Stimulated activated CD8-positive, alpha-beta memory T cell treated with anti-CD3 and anti-CD28 coated beads, Interleukin-4, amount 100 ng/mL, for 4 hours (primary cell): ENCODE measurements at regions not wholly inside any gene's neighbourhood (a gene's known extent, or its start where the extent isn't known, plus 50 kb on each side); places are given as distances from the start of the nearest gene placed in this dataset.

Experiments used
- DNase-seq, 2 donors: peaks; one replicate each; pipeline ENCODE4 v3.0.0-alpha.2; 2020; ENCODE audit warnings: low read depth in 2 of 2, low spot score in 1 of 2

DNA sequence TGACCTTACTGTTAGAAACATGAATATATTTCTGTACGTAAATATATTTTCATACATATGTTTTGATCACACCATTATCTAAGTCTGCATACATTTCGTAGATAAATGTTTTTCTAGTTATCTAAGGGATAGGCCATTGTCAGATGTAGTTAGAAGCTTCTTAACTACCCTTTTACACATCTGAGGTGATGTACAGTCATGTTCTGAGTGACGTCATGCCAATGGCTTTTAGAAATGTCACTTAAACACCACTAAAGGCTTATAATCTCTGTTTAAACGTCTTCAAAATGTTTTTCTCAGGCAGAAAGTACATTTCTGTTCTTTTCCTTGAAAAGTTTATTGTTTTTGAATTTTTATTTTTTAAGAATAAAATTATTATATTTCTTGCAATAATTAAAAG is 781.9 kb downstream of the MRPL39 start:
- no peak for DNase-seq

DNA sequence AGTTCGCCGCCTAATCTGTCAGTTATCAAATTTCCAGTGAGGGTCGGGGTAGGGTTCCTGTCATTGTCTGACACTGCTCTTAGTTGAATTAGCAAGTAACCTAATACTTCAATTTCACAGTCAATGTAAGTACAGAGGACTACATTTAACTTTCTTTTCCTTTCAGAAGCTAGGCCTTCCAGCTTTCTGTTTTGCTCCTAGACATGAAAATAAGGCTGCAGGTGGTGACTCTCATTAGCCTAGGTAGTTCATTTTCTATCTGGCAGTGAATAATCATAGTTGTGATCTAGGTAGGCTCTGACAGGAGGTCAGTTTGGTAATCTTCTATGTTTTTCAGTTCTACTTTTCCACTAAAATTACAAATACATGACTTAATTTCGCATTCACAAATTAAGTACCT is 783.1 kb downstream of the MRPL39 start:
- no peak for DNase-seq

DNA sequence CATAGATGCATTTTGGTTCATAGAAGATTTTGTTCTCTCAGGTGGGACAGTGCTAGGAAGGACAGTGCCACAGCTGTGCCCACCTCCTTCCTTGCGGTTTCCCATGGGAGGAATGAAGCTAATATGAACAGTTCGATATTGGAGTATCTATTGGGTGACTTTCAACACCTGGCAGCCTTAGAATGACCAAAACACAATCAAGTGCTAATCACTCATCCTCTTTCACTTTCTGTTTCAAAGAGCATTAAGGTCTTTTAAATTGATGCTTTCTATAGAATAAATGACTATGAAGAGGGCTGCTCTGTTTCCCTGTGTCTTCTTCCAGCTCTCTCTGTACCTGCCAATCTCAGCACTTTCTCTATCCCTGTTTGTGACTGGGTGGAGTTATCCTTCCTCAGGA is 784.0 kb downstream of the MRPL39 start:
- no peak for DNase-seq

DNA sequence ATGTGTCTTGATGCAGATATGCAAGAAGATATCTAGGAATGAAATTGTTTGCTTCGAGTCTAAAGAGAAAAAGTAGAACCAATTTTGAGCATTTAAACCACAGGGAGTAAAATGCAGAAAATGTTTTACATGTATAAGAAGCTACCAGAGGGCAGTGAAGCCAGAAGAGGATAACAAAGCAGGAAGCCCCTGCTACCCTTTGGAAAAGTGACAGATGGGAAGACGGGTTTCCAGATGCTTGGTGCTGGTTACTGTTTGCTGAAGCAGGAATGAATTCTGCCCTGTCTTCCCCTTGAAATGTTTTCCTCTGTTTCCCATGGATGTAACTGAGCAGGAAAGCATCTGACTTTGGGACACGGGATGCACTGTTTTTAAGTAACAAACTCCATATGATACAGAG is 822.2 kb downstream of the MRPL39 start:
- no peak for DNase-seq

DNA sequence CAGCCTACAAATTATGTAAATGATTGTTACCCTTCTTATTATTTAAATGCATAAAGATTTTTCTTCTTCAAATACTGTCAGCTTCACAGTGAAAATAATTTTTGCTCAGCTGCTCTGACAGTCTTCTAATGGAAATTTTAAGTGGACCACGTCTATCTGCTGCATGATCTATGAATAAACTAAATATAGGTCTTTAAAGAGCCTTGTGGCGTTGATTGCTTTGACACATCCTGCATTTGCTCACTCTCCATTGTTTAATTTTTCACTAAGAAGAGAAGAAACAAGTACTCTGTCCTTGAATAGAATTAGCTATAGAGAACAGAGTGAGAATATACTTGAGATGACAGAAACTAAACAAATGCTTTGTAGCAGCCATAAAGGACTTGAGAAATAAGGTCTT is 826.1 kb downstream of the MRPL39 start:
- no peak for DNase-seq

- no peak for DNase-seq
Measured at GRCh38 chr21:24759348-24760075, 847.8 kb downstream of the MRPL39 start.

DNA sequence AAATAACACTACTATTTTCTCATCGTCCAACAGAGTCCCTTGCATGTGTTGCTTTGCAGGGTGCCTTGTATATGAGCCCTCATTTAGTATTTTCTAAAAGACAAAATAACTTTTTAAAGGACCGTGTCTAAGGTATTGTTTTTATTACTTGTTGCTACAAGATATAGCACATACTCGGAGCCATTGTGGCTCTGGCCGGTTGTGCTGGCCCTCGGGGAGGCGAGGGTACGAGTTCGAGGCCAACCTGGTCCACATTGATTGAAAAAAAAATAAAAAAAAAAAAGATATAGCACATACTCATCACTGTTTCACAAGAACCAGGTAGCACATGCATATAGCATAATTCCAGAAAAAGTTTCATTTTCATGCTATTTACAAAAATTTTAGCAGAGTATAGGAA is 869.2 kb downstream of the MRPL39 start:
- DNase-seq: no peak

DNA sequence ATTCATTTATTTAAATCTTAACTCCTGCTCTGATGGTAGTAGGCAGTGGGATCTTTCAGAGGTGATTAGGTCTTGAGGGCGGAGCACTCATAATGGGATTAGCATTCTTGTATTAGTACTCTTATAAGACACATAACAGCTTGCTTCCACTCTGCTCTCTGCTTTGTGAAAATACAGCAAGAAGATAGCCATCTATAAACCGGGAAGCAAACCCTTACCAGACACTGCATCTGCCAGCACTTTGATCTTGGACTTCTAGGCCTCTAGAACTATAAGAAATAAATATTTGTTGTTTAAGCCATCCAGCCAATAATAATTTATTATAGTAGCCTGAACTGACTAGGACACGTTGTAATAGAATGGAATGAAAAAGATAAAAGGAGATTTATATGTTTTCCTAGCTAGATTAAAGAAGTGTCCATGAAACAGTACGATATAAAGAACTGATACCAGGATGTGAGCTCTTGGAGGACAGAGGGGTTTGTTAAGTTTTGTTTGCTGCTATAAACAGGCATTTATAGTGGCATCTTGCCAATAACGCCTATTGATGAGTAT is 869.9 kb downstream of the MRPL39 start:
- no peak for DNase-seq

DNA sequence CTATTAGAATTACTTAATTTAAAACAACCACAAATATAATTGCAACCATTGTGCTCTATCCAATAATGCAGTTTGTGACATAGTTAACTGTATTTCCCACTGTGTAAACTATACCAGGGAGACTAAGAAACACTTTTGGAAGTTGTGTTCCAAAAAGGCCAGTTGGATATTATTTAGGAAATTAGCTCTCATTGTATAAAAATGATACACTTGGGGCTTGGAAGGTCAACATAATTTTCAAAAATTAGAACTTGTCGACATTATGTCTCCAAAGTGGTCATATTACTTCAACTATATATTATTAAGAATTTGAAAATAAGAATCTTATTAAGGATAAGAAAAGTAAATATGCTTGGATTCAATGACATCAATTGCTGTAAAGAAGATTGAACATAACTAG is 876.6 kb downstream of the MRPL39 start:
- DNase-seq: no peak

DNA sequence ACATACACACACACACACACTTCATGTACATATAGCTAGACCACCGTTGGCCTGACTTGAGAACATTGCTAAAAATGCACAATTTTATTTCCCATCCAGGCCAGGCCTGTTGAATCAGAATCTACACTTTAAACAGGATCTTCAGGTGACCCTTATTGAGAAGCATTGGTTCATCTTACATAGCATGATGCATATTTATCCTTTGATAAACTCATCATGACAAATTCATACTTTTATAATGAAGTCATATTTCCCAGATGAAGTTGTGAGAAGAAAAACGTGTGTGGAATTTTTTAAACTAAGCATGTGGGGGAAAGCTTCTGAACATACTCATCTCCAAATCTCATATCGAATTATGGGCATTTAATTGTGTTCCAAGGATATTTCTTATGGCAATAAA is 877.7 kb downstream of the MRPL39 start:
- DNase-seq: no peak

DNA sequence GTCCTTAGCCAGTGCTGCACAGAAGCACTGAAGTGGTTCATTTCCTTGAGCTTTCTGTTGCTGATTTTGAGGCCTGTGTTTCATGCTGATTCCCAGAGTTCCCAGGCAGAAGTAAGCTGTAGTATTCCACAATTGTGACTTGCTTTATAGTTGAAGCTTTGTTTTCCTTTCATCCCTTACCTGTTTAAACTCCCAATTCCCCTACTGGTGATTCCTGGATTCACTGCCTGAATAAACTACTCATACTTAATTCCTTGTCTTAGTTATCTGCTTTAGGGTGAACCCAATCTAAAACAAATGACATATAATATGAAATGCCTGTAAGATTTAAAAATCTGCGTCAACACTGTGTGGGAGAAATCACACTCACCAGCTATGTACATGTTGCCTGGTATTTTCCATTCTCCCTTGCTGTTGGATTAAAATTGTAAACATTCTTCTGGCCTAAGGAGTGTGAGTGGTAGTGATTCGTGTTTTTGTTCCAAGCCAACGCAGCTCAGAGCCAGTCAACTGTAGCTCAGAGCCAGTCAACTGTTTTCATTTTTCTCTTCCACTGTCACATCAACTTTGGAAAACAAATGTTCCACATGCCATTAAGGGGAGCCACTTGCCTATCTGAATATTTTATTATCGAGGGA is 879.4 kb downstream of the MRPL39 start:
- DNase-seq: no peak

DNA sequence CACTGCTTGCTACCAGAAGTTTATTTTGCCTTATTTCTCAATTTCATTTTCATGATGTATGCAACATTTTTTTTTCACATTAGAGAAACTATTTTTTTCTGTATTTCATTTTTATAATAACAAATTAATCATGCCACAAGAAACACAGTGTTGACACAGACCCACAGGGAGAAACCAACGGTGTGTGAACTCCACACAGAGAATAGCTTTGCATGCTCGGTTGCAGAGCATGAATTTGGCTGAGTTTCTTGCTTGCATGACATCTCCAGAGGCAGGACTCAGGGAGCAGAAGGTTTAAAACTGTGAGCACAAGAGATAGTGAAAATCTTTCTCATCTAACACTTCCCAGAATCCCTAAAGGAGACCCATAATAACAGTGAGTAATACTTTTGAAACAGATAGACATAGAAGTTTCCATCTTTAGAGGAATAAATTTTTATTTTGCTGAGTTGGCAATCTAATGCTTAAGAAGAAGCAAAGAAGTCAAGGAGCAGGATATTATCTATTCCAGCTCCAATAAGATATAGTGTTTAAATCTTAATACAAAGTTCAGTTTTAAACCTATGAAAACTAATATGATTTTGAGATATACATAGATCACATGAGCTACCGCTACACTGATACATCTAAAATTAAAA is 890.9 kb downstream of the MRPL39 start:
- DNase-seq: no peak

DNA sequence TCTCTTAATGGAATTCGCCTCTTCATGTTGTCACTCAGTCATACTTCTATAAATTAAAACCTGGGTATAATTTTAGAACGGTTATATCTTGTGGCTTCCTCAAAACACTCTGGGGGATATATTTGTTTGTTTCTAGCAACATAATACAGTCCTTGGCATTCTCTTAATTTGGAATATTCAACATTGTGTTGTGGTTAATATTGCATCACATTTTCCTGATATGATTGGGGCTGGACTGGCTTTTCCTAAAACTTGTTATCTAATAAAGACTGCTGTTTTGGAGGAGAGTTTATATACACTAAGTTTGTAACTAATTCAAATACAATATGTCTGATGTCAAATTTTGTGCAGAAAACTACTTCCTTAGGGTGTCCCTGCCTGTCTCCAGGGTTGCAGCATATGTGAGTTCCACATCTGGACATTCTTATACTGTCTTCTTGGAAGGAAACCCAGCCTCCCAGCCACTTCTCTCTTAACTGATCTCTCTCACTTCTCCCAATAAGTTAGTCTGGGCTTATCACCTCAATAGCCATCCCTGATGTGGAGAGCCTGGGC is 892.6 kb downstream of the MRPL39 start:
- DNase-seq: no peak

DNA sequence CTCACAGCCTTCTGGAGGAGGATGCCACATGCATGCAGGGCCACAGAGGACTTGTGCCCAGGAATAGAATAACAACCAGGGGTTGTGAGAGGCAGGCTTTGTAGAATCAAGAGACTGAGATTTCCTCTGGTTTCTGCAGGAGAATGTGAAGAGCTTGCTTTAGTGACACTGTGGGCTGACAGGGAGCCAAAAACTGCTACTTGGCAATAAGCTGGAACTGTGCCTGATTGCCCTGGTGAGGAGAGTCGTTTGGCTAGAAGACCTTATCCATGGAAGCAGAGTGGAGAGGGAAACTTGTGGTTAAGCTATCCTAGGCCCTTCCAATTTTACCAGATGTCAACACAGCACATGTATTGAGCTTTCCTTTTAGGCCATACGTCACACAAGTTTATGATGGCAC is 902.1 kb downstream of the MRPL39 start:
- no peak for DNase-seq

GRCh38 chr21:24693779-24694178 is 913.5 kb downstream of the MRPL39 start:
- DNase-seq: no peak

DNA sequence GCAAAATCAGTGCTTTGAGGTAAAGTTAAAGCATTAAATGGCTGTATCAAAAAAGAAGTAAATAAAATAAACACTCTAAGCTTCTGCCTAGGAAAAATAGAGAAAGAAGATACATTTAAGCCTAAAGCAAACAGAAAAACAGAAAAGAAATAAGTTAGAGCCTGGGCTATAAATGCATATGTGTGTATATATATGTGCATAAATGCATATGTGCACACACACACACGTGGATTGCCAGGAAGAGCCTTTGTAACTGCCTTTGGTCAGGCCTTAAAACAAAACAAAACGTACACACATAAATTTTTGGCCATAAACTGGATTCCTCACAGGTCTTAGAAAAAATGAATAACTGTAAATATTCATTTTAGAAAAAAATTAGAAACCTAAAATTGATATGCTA is 925.8 kb downstream of the MRPL39 start:
- DNase-seq: no peak

DNA sequence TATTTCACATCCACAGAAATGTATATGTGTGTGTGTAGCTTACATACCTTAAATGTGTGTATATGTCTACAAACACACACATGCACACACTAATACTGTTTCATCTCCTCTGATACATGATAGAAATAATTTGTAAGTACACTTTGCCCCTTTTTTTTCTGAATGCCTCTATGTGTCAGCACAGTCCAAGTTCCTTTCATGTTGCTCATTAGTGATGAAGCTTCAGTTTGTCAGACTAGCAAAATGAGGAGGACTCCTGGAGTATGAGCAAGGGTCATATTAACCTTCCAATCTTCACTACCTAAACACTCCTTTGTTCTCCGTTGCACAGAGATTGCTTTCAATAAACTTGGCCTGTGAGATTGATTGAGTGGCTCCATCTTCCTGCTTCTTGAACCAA is 935.4 kb downstream of the MRPL39 start:
- DNase-seq: no peak

DNA sequence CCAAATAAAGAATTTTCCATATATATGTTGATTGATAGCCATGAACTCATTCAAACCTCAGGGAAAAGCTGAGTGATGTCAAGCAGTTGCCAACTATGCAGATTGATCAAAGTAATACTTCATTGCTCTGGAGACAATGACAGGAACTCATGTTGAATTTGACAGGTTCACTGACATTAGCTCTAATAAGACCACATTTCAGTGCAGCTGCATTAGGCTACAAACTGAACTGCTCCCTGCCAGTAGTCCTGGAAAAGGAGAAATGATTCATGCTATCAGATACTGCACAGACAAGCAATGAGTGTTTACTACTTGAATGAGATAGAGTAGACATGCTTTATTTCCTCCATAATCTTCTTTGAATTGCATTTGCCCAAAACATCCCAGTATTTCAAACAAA is 948.4 kb downstream of the MRPL39 start:
- no peak for DNase-seq

GRCh38 chr21:24658026-24658425 is 949.3 kb downstream of the MRPL39 start:
- DNase-seq: no peak

DNA sequence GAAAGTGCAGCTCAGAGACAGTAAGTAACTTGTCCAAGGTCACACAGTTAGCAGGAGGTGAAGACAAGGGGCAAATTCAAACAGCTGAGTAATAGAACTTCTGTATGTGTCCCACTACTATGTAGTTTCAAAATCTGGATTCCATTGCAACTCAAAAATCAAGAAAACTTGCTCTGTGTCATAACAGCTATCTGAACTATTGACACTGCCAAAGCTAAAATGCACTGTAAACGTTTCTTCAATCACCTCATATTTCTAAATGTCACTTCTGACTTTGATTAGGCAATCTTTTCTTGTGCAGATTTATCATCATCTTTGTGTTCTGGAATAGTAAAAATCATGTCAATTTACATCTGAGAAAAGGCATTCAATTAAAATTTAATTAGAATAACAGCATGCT is 957.6 kb downstream of the MRPL39 start:
- no peak for DNase-seq

DNA sequence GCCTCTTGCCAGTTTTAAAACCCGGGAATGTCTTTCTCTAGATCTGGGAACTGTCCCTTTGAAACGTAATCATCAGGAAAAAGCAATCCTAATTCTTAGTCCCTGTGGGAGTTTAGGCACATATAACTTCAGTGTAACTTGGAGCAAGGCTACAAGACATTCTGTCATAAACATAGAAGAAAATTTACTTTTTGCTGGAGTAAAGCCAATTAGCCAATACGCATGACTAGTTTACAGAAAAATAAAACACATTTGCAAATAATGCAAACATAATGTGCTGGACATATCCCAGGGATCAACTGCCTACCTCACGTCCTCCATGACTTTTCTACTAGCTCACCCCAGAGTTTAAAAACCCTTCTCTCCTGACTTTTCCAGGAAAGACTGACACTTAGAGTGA is 970.6 kb downstream of the MRPL39 start:
- no peak for DNase-seq

GRCh38 chr21:24634749-24635148 is 972.5 kb downstream of the MRPL39 start:
- no peak for DNase-seq
